Left lobe of liver (tissue), 2 donors: ENCODE measurements at regions not wholly inside any gene's neighbourhood (a gene's known extent, or its start where the extent isn't known, plus 50 kb on each side); places are given as distances from the start of the nearest gene placed in this dataset.

Source experiments
- ATAC-seq: fragments of 200-7000 bp; cut with Tn5 transposase; one replicate; pipeline ENCODE4 v1.9.1; 2020; ENCODE audit warnings: mild to moderate bottlenecking, moderate library complexity
- DNase-seq: peaks from one replicate; pipeline ENCODE4 v3.0.0-alpha.2; 2020; ENCODE audit warnings: low spot score
- donor health status: DM: no; HTN: no; CAD: no; lungs with moderate emphysema.
- donor health status: DM: no; HTN: yes; CAD: no.

GRCh38 chr12:43120150-43120549 lies 431.9 kb downstream of the ADAMTS20 start:
- DNase-seq (no peak), ATAC-seq (no peak)

DNA sequence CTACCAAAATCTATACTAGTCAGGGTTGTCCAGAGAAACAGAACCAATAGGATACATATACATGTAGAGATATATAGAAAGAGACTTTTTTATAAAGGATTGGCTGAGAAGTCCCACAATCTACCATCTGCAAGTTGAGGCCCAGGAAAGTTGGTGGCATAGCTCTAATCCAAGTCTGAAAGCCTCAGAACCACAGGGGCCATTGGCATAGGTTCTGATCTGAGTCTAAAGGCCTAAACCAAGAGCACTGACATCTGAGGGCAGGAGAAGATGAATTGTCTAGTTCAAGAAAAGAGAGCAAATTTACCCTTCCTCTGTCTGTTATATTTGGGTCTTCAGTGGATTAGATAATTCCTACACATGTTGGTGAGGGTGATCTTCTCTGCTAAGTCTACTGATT lies 433.1 kb downstream of the ADAMTS20 start:
- no peak for ATAC-seq
- no peak for DNase-seq

DNA sequence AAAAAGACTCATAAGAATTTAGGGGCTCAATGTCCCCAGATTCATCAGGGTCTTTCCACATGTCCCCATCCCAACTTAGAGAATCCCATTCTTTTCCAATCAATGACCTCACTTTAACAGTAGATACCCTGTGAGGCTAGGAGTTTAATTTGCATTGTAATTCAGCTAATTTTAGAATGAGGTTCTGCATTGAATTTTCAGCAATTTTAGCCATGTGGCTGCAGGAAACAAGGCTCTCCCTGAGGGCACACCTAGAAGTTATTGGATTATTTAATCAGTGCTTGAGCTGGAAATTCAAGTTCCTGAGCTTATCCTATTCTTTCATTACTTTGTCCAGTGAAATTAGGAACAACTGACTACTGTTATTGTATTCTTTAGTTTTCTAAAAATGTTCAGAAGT lies 433.8 kb downstream of the ADAMTS20 start:
- ATAC-seq, result no peak
- no peak for DNase-seq

GRCh38 chr12:43117226-43117930 lies 434.6 kb downstream of the ADAMTS20 start:
- no peak for DNase-seq
- no peak for ATAC-seq

GRCh38 chr12:43115441-43116160 lies 436.4 kb downstream of the ADAMTS20 start:
- no peak for ATAC-seq
- DNase-seq, result no peak

DNA sequence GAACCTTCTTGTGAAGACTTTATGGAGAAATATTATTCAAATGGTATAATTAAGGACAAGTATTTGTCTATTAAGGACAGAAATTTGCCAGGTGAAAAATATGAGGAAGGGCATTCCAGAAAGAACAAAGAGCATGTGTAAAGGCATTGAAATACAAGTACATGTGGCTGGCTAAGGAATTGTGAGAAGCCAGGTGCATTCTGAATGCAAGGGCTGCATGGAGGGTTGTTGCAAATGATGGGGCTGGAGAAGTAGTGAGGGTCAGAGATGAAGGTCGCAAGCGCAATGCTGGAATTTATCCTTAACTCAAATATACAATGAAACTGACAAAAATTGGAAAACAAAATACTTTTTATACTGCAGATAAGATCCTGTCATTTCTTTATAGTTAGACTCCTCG lies 437.7 kb downstream of the ADAMTS20 start:
- DNase-seq (no peak), ATAC-seq (no peak)

DNA sequence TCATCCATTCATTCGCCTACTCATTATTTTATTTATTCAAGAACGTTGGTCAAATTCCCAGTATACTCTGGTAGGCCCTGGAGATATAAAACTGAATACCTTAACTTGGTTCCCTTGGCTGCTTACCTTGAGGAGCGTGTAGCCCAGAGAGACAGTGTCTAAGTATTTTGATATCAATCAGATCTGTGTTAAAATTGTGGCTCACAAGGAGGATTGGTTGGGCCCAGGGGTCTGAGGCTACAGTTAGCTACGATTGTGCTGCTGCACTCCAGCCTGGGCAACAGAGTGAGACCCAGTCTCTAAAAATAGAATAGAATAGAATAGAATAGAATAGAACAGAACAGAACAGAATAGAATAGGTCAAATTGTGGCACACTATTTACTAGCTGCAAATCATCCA lies 438.4 kb downstream of the ADAMTS20 start:
- no peak for DNase-seq
- no peak for ATAC-seq

GRCh38 chr12:43113135-43113534 lies 438.9 kb downstream of the ADAMTS20 start:
- ATAC-seq, result no peak
- DNase-seq, result no peak

DNA sequence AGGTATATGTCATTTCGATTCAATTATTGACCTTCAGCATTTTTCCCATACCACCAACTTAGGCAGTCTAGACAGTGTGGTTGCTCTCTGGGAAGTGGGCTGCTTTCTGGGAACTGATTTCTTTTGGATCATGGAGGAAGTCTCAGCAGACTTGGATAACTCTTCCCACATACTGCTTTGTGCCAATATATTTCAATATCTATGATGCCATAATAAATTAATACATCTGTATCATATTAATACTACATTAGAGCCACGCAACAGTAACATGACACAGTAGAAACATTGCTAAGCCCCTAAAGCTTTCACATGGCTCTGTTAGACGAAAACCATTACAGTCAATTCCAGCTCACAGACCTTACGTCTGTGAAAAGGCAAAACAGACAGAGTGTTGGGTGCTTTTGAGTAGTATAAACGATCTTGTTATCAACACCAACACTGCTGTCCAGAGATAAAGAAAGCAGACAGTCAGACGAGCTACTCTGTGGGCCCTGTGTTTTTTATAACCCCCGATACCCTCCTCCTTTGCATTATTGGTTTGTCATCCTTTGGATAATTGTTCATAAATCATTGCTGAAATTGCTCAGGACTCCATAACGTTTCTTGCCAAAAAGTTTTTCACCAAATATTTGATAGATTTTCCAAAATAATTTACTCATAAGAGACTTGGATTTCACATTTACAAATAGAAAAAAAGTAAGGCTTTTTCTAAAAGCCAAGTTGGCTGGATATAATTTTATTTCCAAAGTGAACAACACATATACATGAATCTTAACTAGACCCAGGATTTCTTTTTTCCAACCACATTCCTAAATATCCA lies 439.7 kb downstream of the ADAMTS20 start:
- DNase-seq, result no peak
- ATAC-seq, result no peak

DNA sequence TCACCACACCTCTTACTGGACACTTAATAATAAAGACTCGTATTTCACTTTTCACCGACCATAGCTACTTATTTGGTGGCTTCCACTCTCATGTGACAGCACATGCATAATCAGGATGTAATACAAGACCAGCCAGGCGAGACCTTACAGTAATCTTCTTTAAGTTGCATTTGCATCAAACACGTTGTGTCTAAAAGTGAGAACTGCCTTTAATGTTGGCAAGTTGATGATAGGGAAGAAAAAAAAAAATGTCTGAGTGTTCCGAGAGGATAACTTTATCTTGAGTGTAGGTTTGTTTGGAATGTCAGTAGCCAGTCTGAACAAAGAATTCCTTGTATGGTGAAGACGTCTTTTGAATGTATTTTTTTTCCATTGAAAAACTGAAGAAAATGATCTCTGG lies 440.4 kb downstream of the ADAMTS20 start:
- DNase-seq (no peak), ATAC-seq (no peak)

GRCh38 chr12:43109631-43110345 lies 442.2 kb downstream of the ADAMTS20 start:
- DNase-seq (no peak), ATAC-seq (no peak)

DNA sequence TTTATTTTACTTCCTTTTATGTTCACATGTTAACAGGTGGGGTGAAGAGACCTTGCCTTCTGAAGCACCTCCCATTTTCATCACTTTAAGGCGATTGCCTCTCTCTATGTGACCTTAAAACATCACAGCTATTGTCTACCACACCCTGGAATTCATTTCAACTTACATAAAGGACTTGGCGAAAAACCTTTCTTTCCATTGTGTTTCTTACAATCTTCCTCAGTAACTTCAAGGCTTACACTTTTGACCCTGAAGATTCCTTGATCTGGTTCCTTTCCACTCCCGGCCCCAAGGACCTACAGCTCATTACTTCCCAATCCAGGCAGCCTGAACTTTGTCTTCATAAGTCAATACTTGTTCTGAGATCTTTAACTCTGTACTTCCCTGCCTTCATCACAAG lies 443.3 kb downstream of the ADAMTS20 start:
- ATAC-seq (no peak), DNase-seq (no peak)

DNA sequence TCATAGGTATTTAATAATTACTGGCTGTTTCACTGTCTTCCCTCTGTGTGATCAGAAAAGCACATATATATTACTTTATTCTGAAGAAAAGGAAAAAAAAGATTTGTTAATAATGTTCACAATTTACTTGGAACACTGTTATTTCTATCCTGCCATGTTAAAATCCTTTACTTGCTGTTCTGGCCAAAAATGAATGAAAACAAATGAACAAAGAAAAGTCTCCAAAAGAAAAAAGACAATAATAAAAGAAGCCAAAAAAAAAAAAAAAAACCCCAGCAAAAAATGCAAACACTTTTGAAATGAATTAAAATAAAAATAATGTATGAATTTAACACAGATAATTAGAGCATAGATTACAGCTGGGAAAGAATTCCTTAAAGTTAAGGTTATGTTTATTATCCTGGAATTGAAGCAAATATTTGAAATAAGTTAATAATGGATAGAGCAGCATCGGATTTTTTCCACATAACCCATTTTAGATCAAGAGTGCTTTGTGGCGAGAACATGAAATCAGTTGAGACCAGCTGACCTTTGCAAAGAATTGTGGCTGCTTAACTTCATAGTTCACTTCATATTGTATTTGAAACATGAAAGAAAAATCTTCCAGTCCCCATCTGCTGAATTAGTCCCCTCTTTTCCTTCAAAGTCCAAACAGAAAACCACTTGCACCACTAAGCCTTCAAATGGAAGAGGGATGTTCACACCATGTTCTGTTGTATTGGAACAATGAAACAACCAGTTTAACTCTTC lies 444.8 kb downstream of the ADAMTS20 start:
- DNase-seq (no peak), ATAC-seq (no peak)

GRCh38 chr12:43106355-43106754 lies 445.6 kb downstream of the ADAMTS20 start:
- DNase-seq (no peak), ATAC-seq (no peak)

DNA sequence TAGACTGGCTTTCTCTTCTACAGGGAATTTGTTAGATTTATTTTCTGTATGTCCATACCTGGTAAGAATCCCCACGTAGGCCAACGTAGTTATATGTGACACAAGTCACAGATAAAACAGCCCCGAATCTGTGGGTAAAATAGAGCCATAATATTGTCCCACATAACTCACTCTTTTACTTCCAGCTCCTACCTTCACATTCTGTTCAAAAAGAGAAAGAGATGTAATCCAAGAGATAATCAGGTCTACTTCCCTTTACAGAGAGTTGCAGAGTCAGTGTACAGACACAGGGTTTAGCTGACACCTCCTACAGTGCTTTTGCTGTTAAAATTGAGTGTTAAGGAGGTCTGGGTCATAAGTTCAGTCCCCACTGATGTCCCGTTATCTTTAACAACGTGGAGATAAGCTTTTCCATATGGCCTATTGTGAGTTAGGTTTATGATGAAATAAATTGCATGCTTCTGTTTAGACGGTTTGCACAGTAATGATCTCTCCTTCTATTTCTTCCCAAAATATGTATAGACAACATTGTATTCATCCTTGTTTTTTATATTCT lies 446.5 kb downstream of the ADAMTS20 start:
- ATAC-seq (no peak), DNase-seq (no peak)

DNA sequence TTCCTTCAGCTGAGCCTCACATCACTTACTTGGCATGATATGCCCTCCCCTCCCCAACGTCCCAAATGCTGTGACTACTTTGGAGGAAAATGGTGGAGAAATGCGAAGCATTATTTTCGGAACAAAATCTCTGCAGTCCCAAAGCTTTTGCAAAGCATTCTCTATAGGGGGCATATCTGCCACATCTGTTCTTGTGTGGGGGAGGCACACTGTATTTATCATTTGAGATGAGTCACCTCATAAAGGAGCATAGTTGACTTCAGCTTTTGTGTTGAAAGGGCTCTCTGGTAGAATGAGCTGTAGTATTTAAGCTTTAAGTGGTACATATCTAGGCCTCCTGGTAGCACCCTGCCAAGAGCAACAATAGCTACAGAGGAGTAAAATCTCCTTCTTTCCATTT lies 447.5 kb downstream of the ADAMTS20 start:
- DNase-seq, result no peak
- ATAC-seq, result no peak

DNA sequence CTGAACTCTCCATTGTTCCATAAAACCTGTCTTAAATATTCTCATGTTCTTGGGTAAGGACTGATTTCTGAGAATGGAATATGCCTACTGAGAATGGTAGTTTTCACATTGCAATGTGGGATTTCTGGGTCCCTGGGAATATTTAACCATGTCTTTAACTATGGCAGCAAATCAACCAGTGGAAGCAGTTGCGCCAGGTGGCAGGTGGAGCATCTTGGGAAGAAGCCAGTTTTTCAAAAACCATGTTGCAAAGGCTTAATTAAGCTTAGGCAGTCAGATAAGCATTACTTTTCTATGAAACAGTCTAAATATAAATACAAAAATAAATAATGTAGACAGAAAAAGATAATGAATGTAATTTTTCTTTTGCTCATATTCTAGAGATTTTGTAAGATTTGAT lies 448.1 kb downstream of the ADAMTS20 start:
- ATAC-seq (no peak), DNase-seq (no peak)

GRCh38 chr12:43102546-43103264 lies 449.3 kb downstream of the ADAMTS20 start:
- DNase-seq (no peak), ATAC-seq (no peak)

GRCh38 chr12:43100231-43100630 lies 451.8 kb downstream of the ADAMTS20 start:
- no peak for ATAC-seq
- DNase-seq, result no peak
